Neutrophil (primary cell): ENCODE measurements at regions not wholly inside any gene's neighbourhood (a gene's known extent, or its start where the extent isn't known, plus 50 kb on each side); places are given as distances from the start of the nearest gene placed in this dataset.

Source experiments
- H3K27ac ChIP-seq: fragments of 200-600 bp; sonication (generic); 2 replicates; pipeline ENCODE4 v1.5.1; 2016; ENCODE audit warnings: mild to moderate bottlenecking, moderate library complexity
- H3K27me3 ChIP-seq: fragments of 200-600 bp; sonication (generic); 2 replicates; pipeline ENCODE4 v1.6.0; 2016; ENCODE audit warnings: mild to moderate bottlenecking
- H3K36me3 ChIP-seq: fragments of 200-600 bp; sonication (generic); 2 replicates; pipeline ENCODE4 v1.5.1; 2017
- H3K4me1 ChIP-seq, 2 experiments: fragments of 200-600 bp in 1 of 2; sonication (generic) in 1 of 2; 1 replicate in 1 of 2; 2 replicates in 1 of 2; pipeline versions ENCODE4 v1.5.1 to v1.6.1; 2013 to 2016; ENCODE audit warnings: low read depth in 1 of 2, low read length in 1 of 2, mild to moderate bottlenecking in 1 of 2, moderate library complexity in 1 of 2; ENCODE audit not compliant: control insufficient read depth in 1 of 2, insufficient read depth in 1 of 2
- H3K4me3 ChIP-seq, 2 experiments: fragments of 200-600 bp in 1 of 2; sonication (generic) in 1 of 2; 1 replicate in 1 of 2; 2 replicates in 1 of 2; pipeline ENCODE4 v1.5.1; 2013 to 2016; ENCODE audit warnings: low read depth in 1 of 2, low read length in 1 of 2, mild to moderate bottlenecking in 1 of 2, moderate library complexity in 1 of 2
- H3K9me3 ChIP-seq: fragments of 200-600 bp; sonication (generic); 2 replicates; pipeline ENCODE4 v1.5.1; 2016
- CTCF ChIP-seq: fragments of 200-600 bp; sonication (generic); IDR thresholded peaks from 2 replicates; pipeline ENCODE4 v1.5.1; 2016; ENCODE audit warnings: antibody characterized with exemption

- no peak overlapping the region for H3K27ac ChIP-seq
- H3K4me1 ChIP-seq = no peaks in the 10 kb centered on the region
- no peaks in the 10 kb centered on the region for H3K36me3 ChIP-seq
- no peak for TF ChIP-seq CTCF
- H3K27me3 ChIP-seq = no peaks in the 10 kb centered on the region
- H3K4me3 ChIP-seq = no peak overlapping the region
- peaks cover 4% of the 10 kb centered on the region for H3K9me3 ChIP-seq
These were observed 806.1 kb downstream of the LTN1 start for GRCh38 chr21:28186604-28187003.

- Histone ChIP-seq H3K4me1 (no peaks in the 10 kb centered on the region), H3K36me3 (no peaks in the 10 kb centered on the region), H3K27me3 (no peaks in the 10 kb centered on the region), H3K27ac (no peak overlapping the region), H3K9me3 (peaks cover 4% of the 10 kb centered on the region), H3K4me3 (no peak overlapping the region)
- no peak for TF ChIP-seq CTCF
These were observed 810.9 kb downstream of the LTN1 start for GRCh38 chr21:28181730-28182129.

GRCh38 chr21:28179136-28179535, 813.5 kb downstream of the LTN1 start:
- no peak for TF ChIP-seq CTCF
- no peaks in the 10 kb centered on the region for H3K27me3 ChIP-seq
- no peaks in the 10 kb centered on the region for H3K4me1 ChIP-seq
- H3K36me3 ChIP-seq = no peaks in the 10 kb centered on the region
- peaks cover 4% of the 10 kb centered on the region for H3K9me3 ChIP-seq
- H3K27ac ChIP-seq = no peak overlapping the region
- H3K4me3 ChIP-seq = no peak overlapping the region

GRCh38 chr21:28177124-28177523, 815.6 kb downstream of the LTN1 start:
- Histone ChIP-seq H3K4me3 (no peak overlapping the region), H3K27me3 (no peaks in the 10 kb centered on the region), H3K9me3 (no peaks in the 10 kb centered on the region), H3K36me3 (no peaks in the 10 kb centered on the region), H3K4me1 (no peaks in the 10 kb centered on the region), H3K27ac (no peak overlapping the region)
- no peak for TF ChIP-seq CTCF

- no peak overlapping the region for H3K27ac ChIP-seq
- TF ChIP-seq CTCF = no peak
- H3K9me3 ChIP-seq = no peaks in the 10 kb centered on the region
- no peaks in the 10 kb centered on the region for H3K27me3 ChIP-seq
- H3K4me1 ChIP-seq = no peaks in the 10 kb centered on the region
- H3K36me3 ChIP-seq = no peaks in the 10 kb centered on the region
- H3K4me3 ChIP-seq = no peak overlapping the region
These were observed 818.0 kb downstream of the LTN1 start for GRCh38 chr21:28174701-28175100.

GRCh38 chr21:28174006-28174405, 818.7 kb downstream of the LTN1 start:
- TF ChIP-seq CTCF = no peak
- Histone ChIP-seq H3K4me3 (no peak overlapping the region), H3K36me3 (no peaks in the 10 kb centered on the region), H3K27ac (no peak overlapping the region), H3K4me1 (no peaks in the 10 kb centered on the region), H3K9me3 (no peaks in the 10 kb centered on the region), H3K27me3 (no peaks in the 10 kb centered on the region)
